Thoracic aorta (tissue), 2 donors: ENCODE measurements at regions not wholly inside any gene's neighbourhood (a gene's known extent, or its start where the extent isn't known, plus 50 kb on each side); places are given as distances from the start of the nearest gene placed in this dataset.

Source experiments
- ATAC-seq: fragments of 150-250 bp; one replicate; pipeline ENCODE4 v1.8.0; 2017; ENCODE audit warnings: low read depth; ENCODE audit not compliant: insufficient number of reproducible peaks, low FRiP score
- DNase-seq: peaks from one replicate; pipeline ENCODE4 v3.0.0-alpha.2; 2020; ENCODE audit warnings: low spot score
- H3K27ac ChIP-seq, 2 donors: fragments of 200-600 bp; sonication (generic); 1 replicate in 1 of 2; 2 replicates in 1 of 2; pipeline ENCODE4 v1.5.1; 2016; ENCODE audit warnings: mild to moderate bottlenecking in 2 of 2, moderate library complexity in 2 of 2
- H3K27me3 ChIP-seq: fragments of 200-600 bp; sonication (generic); replicated peaks from 2 replicates; pipeline ENCODE4 v1.6.0; 2016; ENCODE audit warnings: mild to moderate bottlenecking; ENCODE audit not compliant: insufficient read depth
- H3K36me3 ChIP-seq: fragments of 200-600 bp; sonication (generic); one replicate; pipeline ENCODE4 v1.5.1; 2016
- H3K4me1 ChIP-seq, 2 donors: fragments of 200-600 bp; sonication (generic); 1 replicate in 1 of 2; 2 replicates in 1 of 2; pipeline versions ENCODE4 v1.5.1 to v1.6.0; 2016; ENCODE audit warnings: low read depth in 2 of 2, mild to moderate bottlenecking in 1 of 2; ENCODE audit not compliant: control insufficient read depth in 1 of 2
- H3K4me3 ChIP-seq: fragments of 200-600 bp; sonication (generic); 2 replicates; pipeline ENCODE4 v1.5.1; 2016; ENCODE audit warnings: mild to moderate bottlenecking
- H3K9me3 ChIP-seq: fragments of 200-600 bp; sonication (generic); 2 replicates; pipeline ENCODE4 v1.5.1; 2016
- CTCF ChIP-seq: fragments of 200-600 bp; sonication (generic); IDR thresholded peaks from one replicate; pipeline ENCODE4 v1.5.1; 2019; ENCODE audit warnings: antibody characterized with exemption

DNA sequence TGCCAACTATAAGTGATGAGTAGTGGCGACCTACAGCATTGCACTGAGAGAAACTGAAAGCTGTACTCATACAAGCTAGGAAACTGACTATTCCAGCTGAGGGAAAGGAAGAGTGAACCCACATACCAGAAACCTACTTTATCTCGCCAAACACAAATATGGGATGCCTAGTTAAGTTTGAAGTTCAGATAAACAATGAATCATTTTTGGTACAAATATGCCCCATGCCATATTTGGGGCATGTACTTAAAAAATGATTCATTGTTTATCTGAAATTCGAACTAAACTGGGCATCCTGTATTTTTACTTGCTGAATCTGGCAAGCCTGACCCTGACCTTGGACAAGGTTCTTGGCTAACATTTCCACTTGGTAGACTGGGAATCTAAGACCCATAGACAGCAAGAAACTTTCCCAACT lies 527.8 kb upstream of the PSMD7 start:
- H3K4me1 ChIP-seq, result peaks cover 27 to 85% of the 10 kb centered on the region in 2 donors
- ATAC-seq (peak; percentile 85), DNase-seq (peak; percentile 16)
- peak overlapping the region; percentile 54 to 76 for H3K27ac ChIP-seq
- peak; percentile 23 for TF ChIP-seq CTCF
- no peaks in the 10 kb centered on the region for H3K27me3 ChIP-seq
- peak overlapping the region; percentile 38 for H3K4me3 ChIP-seq
- H3K36me3 ChIP-seq, result no peaks in the 10 kb centered on the region
- no peaks in the 10 kb centered on the region for H3K9me3 ChIP-seq

DNA sequence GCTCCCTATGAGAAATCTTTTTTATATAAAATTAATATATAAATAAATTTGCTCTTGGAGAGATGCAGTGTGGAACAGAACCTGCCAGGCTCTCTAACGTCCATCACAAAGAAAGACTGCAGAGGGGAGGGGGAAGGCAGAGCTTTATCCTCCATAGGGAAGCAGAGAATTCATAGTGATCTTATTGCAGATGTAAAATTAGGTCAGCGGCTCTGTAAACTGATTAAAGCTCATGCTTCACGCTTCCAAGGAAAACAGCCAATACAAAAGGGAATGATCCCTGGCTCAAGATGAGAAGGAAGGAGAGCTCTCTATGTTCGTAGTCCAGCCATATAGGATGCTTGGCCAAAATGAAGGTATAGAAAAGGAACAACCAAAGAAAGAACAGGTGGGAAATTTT lies 532.3 kb upstream of the PSMD7 start:
- ATAC-seq, result no peak
- no peak overlapping the region for H3K27ac ChIP-seq
- peaks cover 6 to 40% of the 10 kb centered on the region in 2 donors for H3K4me1 ChIP-seq
- no peaks in the 10 kb centered on the region for H3K36me3 ChIP-seq
- no peak overlapping the region for H3K4me3 ChIP-seq
- no peak for TF ChIP-seq CTCF
- no peaks in the 10 kb centered on the region for H3K27me3 ChIP-seq
- H3K9me3 ChIP-seq, result no peaks in the 10 kb centered on the region
- no peak for DNase-seq

DNA sequence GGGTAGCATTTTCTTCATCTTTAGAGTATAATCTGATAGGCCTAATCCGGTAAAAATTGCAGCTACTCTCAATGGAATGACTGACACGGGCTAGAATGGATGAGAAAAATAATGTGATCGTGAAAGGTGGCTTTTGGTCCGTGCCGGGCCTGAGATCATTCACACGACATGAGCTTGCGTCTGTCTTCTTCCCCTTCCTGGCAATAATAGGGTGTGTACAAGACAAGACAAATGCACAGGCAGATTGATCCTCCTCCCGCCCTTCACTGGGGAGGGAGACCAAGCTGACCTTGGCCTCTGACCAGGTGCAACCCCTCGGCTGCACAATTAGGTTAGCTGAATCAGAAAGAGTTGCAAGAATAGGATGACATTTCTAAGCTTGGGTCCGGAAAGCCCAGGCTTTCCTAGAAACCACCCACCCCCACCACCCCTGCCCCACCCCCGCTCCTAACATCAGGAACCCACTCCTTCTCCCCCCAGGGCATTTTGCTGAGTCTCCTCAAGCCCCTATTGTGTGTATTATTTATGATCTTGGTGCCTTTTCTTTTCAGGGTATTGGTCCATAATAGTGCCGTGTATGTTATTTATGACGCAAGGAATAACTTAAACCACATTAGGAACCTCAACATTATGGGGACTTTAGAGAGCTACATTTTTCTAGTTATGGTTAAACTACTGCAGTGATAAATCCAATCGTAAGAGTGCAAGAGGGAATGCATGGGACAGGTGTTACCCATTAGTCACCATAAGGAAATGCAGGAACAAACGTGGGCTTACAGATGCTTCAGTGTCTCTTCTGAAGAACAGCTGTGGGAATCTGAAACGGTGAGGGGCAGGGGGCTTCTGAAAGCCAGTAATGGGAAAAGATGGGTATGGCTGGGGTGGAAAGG lies 540.1 kb upstream of the PSMD7 start:
- no peak for DNase-seq
- no peak overlapping the region for H3K4me3 ChIP-seq

GRCh38 chr16:73753931-73754330 lies 542.7 kb upstream of the PSMD7 start:
- Histone ChIP-seq H3K4me3 (peak overlapping the region; percentile 15), H3K27ac (no peak overlapping the region), H3K36me3 (no peaks in the 10 kb centered on the region), H3K4me1 (peaks cover 6 to 19% of the 10 kb centered on the region in 2 donors), H3K9me3 (no peaks in the 10 kb centered on the region), H3K27me3 (no peaks in the 10 kb centered on the region)
- no peak for TF ChIP-seq CTCF
- no peak for DNase-seq
- ATAC-seq, result peak; percentile 38

More for the DNA sequence above, 540.1 kb upstream of the PSMD7 start:
- no peak for ATAC-seq
- Histone ChIP-seq H3K36me3 (no peaks in the 10 kb centered on the region), H3K4me1 (peaks cover 6 to 19% of the 10 kb centered on the region in 2 donors), H3K27ac (no peak overlapping the region), H3K27me3 (no peaks in the 10 kb centered on the region), H3K9me3 (no peaks in the 10 kb centered on the region)
- TF ChIP-seq CTCF, result no peak

DNA sequence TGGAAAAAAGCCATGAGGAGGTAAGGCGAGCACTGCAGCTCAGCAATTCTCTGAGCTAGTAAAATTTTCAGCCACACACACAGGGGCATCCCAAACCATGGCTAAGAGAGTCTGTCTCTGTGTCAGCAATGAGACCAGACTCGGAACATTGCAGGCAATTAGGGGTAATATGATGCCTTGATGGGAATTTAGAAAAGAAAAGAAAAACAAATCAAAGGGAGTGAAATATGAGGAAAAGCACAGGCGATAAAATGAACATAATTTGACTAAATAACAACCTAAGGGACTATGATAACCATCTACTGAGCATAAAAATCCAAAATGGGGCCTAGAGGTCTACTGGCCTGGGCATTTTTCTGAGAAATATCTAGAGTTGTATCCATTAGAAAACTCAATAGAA lies 546.0 kb upstream of the PSMD7 start:
- H3K27ac ChIP-seq, result no peak overlapping the region
- ATAC-seq (no peak), DNase-seq (no peak)
- no peaks in the 10 kb centered on the region for H3K9me3 ChIP-seq
- no peaks in the 10 kb centered on the region for H3K36me3 ChIP-seq
- no peaks in the 10 kb centered on the region for H3K27me3 ChIP-seq
- TF ChIP-seq CTCF, result no peak
- no peak overlapping the region for H3K4me3 ChIP-seq
- peaks cover 17 to 19% of the 10 kb centered on the region in 2 donors for H3K4me1 ChIP-seq
